ENCODE measurements at regions not wholly inside any gene's neighbourhood (a gene's known extent, or its start where the extent isn't known, plus 50 kb on each side); places are given as distances from the start of the nearest gene placed in this dataset.

DNA sequence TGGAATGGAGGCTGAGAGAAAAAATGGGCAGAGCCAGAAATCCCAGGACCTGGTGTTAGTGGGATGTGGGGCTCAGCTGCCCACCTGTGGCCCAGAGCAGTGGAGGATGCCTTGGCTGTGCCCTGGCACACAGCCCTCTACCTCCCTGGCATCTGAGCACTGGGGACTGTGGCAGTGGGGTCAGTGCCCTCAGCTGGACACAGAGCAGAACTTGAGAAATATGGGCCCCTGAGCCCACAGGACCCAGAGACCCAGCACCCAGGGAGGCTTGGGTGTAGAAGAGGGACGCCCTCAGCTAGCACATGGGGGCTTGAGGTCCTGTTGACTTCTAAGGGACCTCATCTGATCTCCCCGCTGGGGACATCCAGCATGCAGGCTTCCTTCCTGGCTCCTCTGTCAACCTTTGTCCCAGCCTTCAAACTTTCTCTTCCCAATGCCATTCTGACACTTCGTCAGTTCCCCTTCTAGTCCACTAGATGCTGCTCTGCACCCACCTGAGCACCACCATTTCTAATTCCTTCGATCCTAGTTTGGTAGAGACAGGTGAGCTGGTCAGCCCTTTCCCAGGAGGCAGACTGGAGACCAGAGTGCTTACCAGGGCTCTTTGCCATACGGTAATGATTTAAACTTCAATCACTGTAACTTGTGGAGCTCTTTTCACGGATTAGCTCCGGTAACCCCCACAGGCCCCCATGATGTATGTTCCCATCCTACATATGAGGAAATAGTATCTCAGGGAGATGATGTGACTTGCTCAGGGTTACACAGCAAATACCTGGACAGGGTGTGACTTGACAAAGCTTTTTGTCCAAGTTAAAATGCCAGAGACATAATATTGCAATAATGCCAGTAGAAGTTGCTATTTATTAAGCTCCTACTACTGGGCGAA, 143.7 kb downstream of the ASCL4 start:
- TF ChIP-seq POLR2A (IDR thresholded peaks at IDR 0.05) (no peak), EP300 (IDR thresholded peaks at IDR 0.05; ENCODE audit: low read depth) (no peak)
- TF ChIP-seq, protein P1, sequence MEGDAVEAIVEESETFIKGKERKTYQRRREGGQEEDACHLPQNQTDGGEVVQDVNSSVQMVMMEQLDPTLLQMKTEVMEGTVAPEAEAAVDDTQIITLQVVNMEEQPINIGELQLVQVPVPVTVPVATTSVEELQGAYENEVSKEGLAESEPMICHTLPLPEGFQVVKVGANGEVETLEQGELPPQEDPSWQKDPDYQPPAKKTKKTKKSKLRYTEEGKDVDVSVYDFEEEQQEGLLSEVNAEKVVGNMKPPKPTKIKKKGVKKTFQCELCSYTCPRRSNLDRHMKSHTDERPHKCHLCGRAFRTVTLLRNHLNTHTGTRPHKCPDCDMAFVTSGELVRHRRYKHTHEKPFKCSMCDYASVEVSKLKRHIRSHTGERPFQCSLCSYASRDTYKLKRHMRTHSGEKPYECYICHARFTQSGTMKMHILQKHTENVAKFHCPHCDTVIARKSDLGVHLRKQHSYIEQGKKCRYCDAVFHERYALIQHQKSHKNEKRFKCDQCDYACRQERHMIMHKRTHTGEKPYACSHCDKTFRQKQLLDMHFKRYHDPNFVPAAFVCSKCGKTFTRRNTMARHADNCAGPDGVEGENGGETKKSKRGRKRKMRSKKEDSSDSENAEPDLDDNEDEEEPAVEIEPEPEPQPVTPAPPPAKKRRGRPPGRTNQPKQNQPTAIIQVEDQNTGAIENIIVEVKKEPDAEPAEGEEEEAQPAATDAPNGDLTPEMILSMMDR (IDR thresholded peaks at IDR 0.05) = peak; percentile 31 to 41 (median 37)
